IMR-90 (cell line): ENCODE measurements at regions not wholly inside any gene's neighbourhood (a gene's known extent, or its start where the extent isn't known, plus 50 kb on each side); places are given as distances from the start of the nearest gene placed in this dataset.

Experiments
- BHLHE40 ChIP-seq: fragments of 150-350 bp; IDR thresholded peaks from 2 replicates; pipeline ENCODE4 v1.6.1; 2016; ENCODE audit warnings: mild to moderate bottlenecking, low read depth, low read length
- CEBPB ChIP-seq: IDR thresholded peaks from 2 replicates; pipeline ENCODE4 v1.6.1; 2012; ENCODE audit warnings: low read depth, low read length, improper control_type of control experiment
- CHD1 ChIP-seq: IDR thresholded peaks from 2 replicates; pipeline ENCODE4 v1.6.1; 2012; ENCODE audit warnings: low read depth, low read length, improper control_type of control experiment
- CTCF ChIP-seq: conservative IDR thresholded peaks from 2 replicates; pipeline ENCODE4 v1.5.1; 2012; ENCODE audit warnings: mild to moderate bottlenecking, low read depth, low read length, improper control_type of control experiment
- MAZ ChIP-seq: IDR thresholded peaks from 2 replicates; pipeline ENCODE4 v1.6.1; 2012; ENCODE audit warnings: low read depth, mild to moderate bottlenecking, low read length, improper control_type of control experiment, moderate library complexity, borderline replicate concordance
- MXI1 ChIP-seq: IDR thresholded peaks from 2 replicates; pipeline ENCODE4 v1.6.1; 2012; ENCODE audit warnings: low read depth, mild to moderate bottlenecking, low read length, moderate library complexity, borderline replicate concordance
- POLR2A ChIP-seq: IDR thresholded peaks from 2 replicates; pipeline ENCODE4 v1.6.1; 2012; ENCODE audit warnings: mild to moderate bottlenecking, low read depth, low read length
- RAD21 ChIP-seq: IDR thresholded peaks from 2 replicates; pipeline ENCODE4 v1.6.1; 2012; ENCODE audit warnings: low read length, improper control_type of control experiment
- RCOR1 ChIP-seq: IDR thresholded peaks from 2 replicates; pipeline ENCODE4 v1.6.1; 2012; ENCODE audit warnings: mild to moderate bottlenecking, low read length, improper control_type of control experiment; ENCODE audit not compliant: insufficient replicate concordance
- SMC3 ChIP-seq: fragments of 150-350 bp; IDR thresholded peaks from 2 replicates; pipeline ENCODE4 v1.6.1; 2016; ENCODE audit warnings: low read depth, mild to moderate bottlenecking, antibody characterized with exemption, low read length, moderate library complexity
- USF2 ChIP-seq: fragments of 150-350 bp; IDR thresholded peaks from 2 replicates; pipeline ENCODE4 v1.6.1; 2017; ENCODE audit warnings: mild to moderate bottlenecking, antibody characterized with exemption, low read length, low read depth

DNA sequence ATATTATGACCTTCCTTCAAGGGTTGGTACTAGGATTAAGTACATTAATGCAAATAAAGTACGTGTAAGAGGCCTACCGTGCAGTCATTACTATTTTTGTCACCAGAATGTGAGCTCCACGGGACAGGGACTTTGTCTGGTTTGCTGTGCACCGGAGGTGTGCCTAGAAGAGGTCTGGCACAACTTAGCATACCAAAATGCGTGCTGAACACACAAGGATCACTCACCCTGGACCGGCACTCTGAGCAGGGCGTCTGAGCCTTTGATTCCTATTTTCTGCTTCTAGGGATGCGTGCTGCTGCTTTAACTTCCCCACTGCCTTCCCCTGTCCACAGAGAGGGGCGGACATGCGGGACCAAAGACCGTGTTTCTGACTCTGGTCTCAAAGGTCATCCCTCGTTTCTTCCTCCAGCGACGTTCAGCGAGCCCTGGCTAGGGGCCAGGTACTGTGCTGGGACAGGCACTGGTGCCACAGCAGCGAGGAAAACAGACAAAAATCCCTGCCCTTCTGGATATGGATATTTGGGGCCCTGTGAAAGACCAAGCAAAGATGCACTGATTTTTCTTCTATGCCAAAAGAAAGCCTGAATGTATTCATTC lies 222.7 kb downstream of the BMP7 start:
- TF ChIP-seq SMC3 (no peak), RAD21 (no peak), CTCF (no peak), POLR2A (no peak), CEBPB (no peak), RCOR1 (no peak), BHLHE40 (no peak), MXI1 (no peak), CHD1 (no peak), USF2 (no peak), MAZ (no peak)
